PC-3 (cell line): ENCODE measurements at regions not wholly inside any gene's neighbourhood (a gene's known extent, or its start where the extent isn't known, plus 50 kb on each side); places are given as distances from the start of the nearest gene placed in this dataset.

Experiments
- ATAC-seq: fragments of 200-7000 bp; cut with Tn5 transposase; 2 replicates; pipeline ENCODE4 v1.9.1; 2020; ENCODE audit warnings: mild to moderate bottlenecking, moderate library complexity
- BruUV-seq: library from RNA; stranded (reverse); fragments of 400-500 nt; replicated peaks from 2 replicates; lab custom pipeline; 2021; lab: Mats Ljungman, UMichigan
- CTCF ChIA-PET: fragments of 300-600 bp; sonication (Branson Sonifier 250); formaldehyde crosslinking; loops from one replicate; lab custom pipeline; 2022; ENCODE audit warnings: antibody characterized with exemption; lab: Charles Lee
- POLR2A ChIA-PET: fragments of 300-600 bp; sonication (Branson Sonifier 250); formaldehyde crosslinking; loops from one replicate; lab custom pipeline; 2022; ENCODE audit warnings: antibody characterized with exemption; ENCODE audit not compliant: unreplicated experiment; lab: Charles Lee
- DNase-seq: peaks from one replicate; pipeline ENCODE4 v3.0.0-alpha.2; 2015
- H2AFZ ChIP-seq: fragments of 300-600 bp; sonication (generic); 2 replicates; pipeline ENCODE4 v1.6.0; 2016; ENCODE audit warnings: antibody characterized with exemption, low read length
- H3F3A ChIP-seq: fragments of 300-600 bp; sonication (generic); one replicate; pipeline ENCODE4 v1.6.0; 2017; ENCODE audit warnings: antibody characterized with exemption, low read length, control low read depth, mild to moderate bottlenecking; ENCODE audit not compliant: unreplicated experiment
- H3K27ac ChIP-seq: fragments of 300-600 bp; sonication (generic); 2 replicates; pipeline ENCODE4 v1.5.1; 2016; ENCODE audit warnings: mild to moderate bottlenecking, low read length
- H3K27me3 ChIP-seq: fragments of 300-600 bp; sonication (generic); 2 replicates; pipeline ENCODE4 v1.6.1; 2016; ENCODE audit warnings: low read length, mixed read lengths
- H3K36me3 ChIP-seq: fragments of 300-600 bp; sonication (generic); 2 replicates; pipeline ENCODE4 v1.6.1; 2016; ENCODE audit warnings: low read depth, mixed run types, low read length, mixed read lengths
- H3K4me1 ChIP-seq: fragments of 300-600 bp; sonication (generic); 2 replicates; pipeline ENCODE4 v1.5.1; 2016; ENCODE audit warnings: low read length; ENCODE audit not compliant: insufficient read depth
- H3K4me2 ChIP-seq: fragments of 300-600 bp; sonication (generic); 2 replicates; pipeline ENCODE4 v1.6.0; 2016; ENCODE audit warnings: low read length
- H3K4me3 ChIP-seq: fragments of 300-600 bp; sonication (generic); 2 replicates; pipeline ENCODE4 v1.5.1; 2016; ENCODE audit warnings: mild to moderate bottlenecking, low read length, mixed read lengths
- H3K79me2 ChIP-seq: fragments of 300-600 bp; sonication (generic); 2 replicates; pipeline ENCODE4 v1.6.1; 2017; ENCODE audit warnings: low read length, mixed read lengths
- H3K9ac ChIP-seq: fragments of 300-600 bp; sonication (generic); 2 replicates; pipeline ENCODE4 v1.6.0; 2016; ENCODE audit warnings: mild to moderate bottlenecking, low read length
- H3K9me2 ChIP-seq: fragments of 300-600 bp; sonication (generic); replicated peaks from 2 replicates; pipeline ENCODE4 v1.6.1; 2016; ENCODE audit warnings: mixed run types, low read length, mixed read lengths
- H3K9me3 ChIP-seq: fragments of 300-600 bp; sonication (generic); 2 replicates; pipeline ENCODE4 v1.6.1; 2016; ENCODE audit warnings: low read length, mixed read lengths
- H4K20me1 ChIP-seq: fragments of 300-600 bp; sonication (generic); 2 replicates; pipeline ENCODE4 v1.6.1; 2016; ENCODE audit warnings: low read length, mixed read lengths
- EZH2 ChIP-seq: fragments of 300-600 bp; sonication (generic); IDR thresholded peaks from one replicate; pipeline ENCODE4 v1.6.1; 2017; ENCODE audit warnings: antibody characterized with exemption, mild to moderate bottlenecking, low read length; ENCODE audit not compliant: unreplicated experiment
- EZH2phosphoT487 ChIP-seq: fragments of 300-600 bp; sonication (generic); IDR thresholded peaks from 2 replicates; pipeline ENCODE4 v1.6.1; 2018; ENCODE audit warnings: mild to moderate bottlenecking, antibody characterized with exemption, low read length, borderline replicate concordance
- intact Hi-C: fragments of 100-400 bp; cut with micrococcal nuclease; formaldehyde crosslinking; loops from 2 replicates; pipeline ENCODE4 v1.9.0; 2023
- TF ChIP-seq, protein P1 (sequence below): fragments of 300-600 bp; sonication (generic); conservative IDR thresholded peaks from 2 replicates; pipeline ENCODE4 v1.5.1; 2017; ENCODE audit warnings: antibody characterized with exemption, low read depth, mild to moderate bottlenecking, low read length

GRCh38 chr14:84253326-84253725, 1276.6 kb upstream of the FLRT2 start:
- no TSS peak for BruUV-seq
- CTCF ChIA-PET = no interaction called here
- no peak for ATAC-seq

GRCh38 chr14:84254290-84254689, 1275.7 kb upstream of the FLRT2 start:
- no peaks in the 10 kb centered on the region for H3K36me3 ChIP-seq
- no peaks in the 10 kb centered on the region for H3K9me2 ChIP-seq
- no peak for DNase-seq
- H2AFZ ChIP-seq = no peak overlapping the region
- peaks cover 13% of the 10 kb centered on the region; the same call in 1 of the 2 replicates for H3K9me3 ChIP-seq
- ChIA-PET CTCF (no interaction called here), POLR2A (no interaction called here)
- ATAC-seq = no peak
- H3K9ac ChIP-seq = no peak overlapping the region
- H3K4me1 ChIP-seq = no peaks in the 10 kb centered on the region
- BruUV-seq = no TSS peak
- H3K27ac ChIP-seq = no peak overlapping the region
- no peaks in the 10 kb centered on the region for H3F3A ChIP-seq
- no peak overlapping the region for H3K4me2 ChIP-seq
- no peak overlapping the region for H3K4me3 ChIP-seq
- H4K20me1 ChIP-seq = no peaks in the 10 kb centered on the region
- H3K79me2 ChIP-seq = no peaks in the 10 kb centered on the region
- intact Hi-C loops = no loop called here
- no peaks in the 10 kb centered on the region for H3K27me3 ChIP-seq
- TF ChIP-seq EZH2 (no peak), EZH2phosphoT487 (no peak)
- TF ChIP-seq, protein P1, sequence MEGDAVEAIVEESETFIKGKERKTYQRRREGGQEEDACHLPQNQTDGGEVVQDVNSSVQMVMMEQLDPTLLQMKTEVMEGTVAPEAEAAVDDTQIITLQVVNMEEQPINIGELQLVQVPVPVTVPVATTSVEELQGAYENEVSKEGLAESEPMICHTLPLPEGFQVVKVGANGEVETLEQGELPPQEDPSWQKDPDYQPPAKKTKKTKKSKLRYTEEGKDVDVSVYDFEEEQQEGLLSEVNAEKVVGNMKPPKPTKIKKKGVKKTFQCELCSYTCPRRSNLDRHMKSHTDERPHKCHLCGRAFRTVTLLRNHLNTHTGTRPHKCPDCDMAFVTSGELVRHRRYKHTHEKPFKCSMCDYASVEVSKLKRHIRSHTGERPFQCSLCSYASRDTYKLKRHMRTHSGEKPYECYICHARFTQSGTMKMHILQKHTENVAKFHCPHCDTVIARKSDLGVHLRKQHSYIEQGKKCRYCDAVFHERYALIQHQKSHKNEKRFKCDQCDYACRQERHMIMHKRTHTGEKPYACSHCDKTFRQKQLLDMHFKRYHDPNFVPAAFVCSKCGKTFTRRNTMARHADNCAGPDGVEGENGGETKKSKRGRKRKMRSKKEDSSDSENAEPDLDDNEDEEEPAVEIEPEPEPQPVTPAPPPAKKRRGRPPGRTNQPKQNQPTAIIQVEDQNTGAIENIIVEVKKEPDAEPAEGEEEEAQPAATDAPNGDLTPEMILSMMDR = no peak

More at GRCh38 chr14:84253326-84253725, 1276.6 kb upstream of the FLRT2 start:
- DNase-seq = peak; percentile 14
- H3K9ac ChIP-seq = no peak overlapping the region
- H3K4me3 ChIP-seq = no peak overlapping the region
- intact Hi-C loops = no loop called here
- no peaks in the 10 kb centered on the region for H4K20me1 ChIP-seq
- no peaks in the 10 kb centered on the region for H3K27me3 ChIP-seq
- no peaks in the 10 kb centered on the region for H3K79me2 ChIP-seq
- POLR2A ChIA-PET = no interaction called here
- H3K36me3 ChIP-seq = no peaks in the 10 kb centered on the region
- peaks cover 15% of the 10 kb centered on the region; the same call in 1 of the 2 replicates for H3K9me3 ChIP-seq
- no peak overlapping the region for H3K4me2 ChIP-seq
- no peaks in the 10 kb centered on the region for H3K4me1 ChIP-seq
- TF ChIP-seq EZH2 (no peak), EZH2phosphoT487 (no peak)
- TF ChIP-seq, protein P1 = no peak
- H2AFZ ChIP-seq = no peak overlapping the region
- H3F3A ChIP-seq = no peaks in the 10 kb centered on the region
- no peak overlapping the region for H3K27ac ChIP-seq
- H3K9me2 ChIP-seq = no peaks in the 10 kb centered on the region

GRCh38 chr14:84262932-84263331, 1267.0 kb upstream of the FLRT2 start:
- Histone ChIP-seq H3K27me3 (no peaks in the 10 kb centered on the region), H3K4me3 (no peak overlapping the region), H3K27ac (no peak overlapping the region), H3K9me3 (peaks cover 4% of the 10 kb centered on the region; the same call in 1 of the 2 replicates), H3K4me1 (no peaks in the 10 kb centered on the region), H3K9ac (no peak overlapping the region), H3K4me2 (no peak overlapping the region), H2AFZ (no peak overlapping the region), H3F3A (no peaks in the 10 kb centered on the region), H3K9me2 (no peaks in the 10 kb centered on the region), H3K36me3 (no peaks in the 10 kb centered on the region), H3K79me2 (no peaks in the 10 kb centered on the region), H4K20me1 (no peaks in the 10 kb centered on the region)
- no peak for TF ChIP-seq EZH2phosphoT487
- TF ChIP-seq, protein P1 = no peak
- no peak for TF ChIP-seq EZH2
- CTCF ChIA-PET = no interaction called here
- DNase-seq (no peak), ATAC-seq (no peak)
- intact Hi-C loops = no loop called here
- no TSS peak for BruUV-seq
- POLR2A ChIA-PET = no interaction called here
